ENCODE measurements at regions not wholly inside any gene's neighbourhood (a gene's known extent, or its start where the extent isn't known, plus 50 kb on each side); places are given as distances from the start of the nearest gene placed in this dataset.

DNA sequence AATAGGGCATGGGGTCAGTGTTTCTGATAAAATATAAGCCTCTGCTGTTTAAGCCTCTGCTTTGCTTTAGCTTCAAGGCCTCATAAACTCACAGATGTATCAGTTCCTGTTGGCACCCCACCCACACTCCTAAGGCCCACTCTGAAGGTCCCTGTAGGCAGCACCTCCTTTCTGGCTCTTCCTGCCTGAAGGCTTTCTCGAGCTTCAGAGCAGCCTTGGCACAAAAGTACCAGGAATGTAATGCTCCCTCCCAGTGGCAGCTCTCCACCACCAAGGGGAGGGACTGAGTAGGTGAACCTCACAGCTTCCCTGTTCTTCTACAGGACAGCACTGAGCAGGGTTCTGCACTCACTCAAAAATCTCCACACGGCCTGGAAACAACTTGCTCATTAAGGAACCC is 102.2 kb downstream of the ABHD5 start (continued):
- no peak for TF ChIP-seq CREB1 (CRISPR knock-in tag; IDR thresholded peaks at IDR 0.05; ENCODE audit: low read depth)
- TF ChIP-seq POLR2AphosphoS5 (IDR thresholded peaks at IDR 0.05; ENCODE audit: low read depth) = no peak
- TF ChIP-seq ZNF331 (CRISPR knock-in tag; IDR thresholded peaks at IDR 0.05; ENCODE audit: low read depth) = no peak
- TF ChIP-seq, protein P1, sequence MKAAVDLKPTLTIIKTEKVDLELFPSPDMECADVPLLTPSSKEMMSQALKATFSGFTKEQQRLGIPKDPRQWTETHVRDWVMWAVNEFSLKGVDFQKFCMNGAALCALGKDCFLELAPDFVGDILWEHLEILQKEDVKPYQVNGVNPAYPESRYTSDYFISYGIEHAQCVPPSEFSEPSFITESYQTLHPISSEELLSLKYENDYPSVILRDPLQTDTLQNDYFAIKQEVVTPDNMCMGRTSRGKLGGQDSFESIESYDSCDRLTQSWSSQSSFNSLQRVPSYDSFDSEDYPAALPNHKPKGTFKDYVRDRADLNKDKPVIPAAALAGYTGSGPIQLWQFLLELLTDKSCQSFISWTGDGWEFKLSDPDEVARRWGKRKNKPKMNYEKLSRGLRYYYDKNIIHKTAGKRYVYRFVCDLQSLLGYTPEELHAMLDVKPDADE (IDR thresholded peaks at IDR 0.05) = no peak
- no peak for TF ChIP-seq EZH2 (IDR thresholded peaks at IDR 0.05; ENCODE audit: low read depth, unreplicated experiment)
- TF ChIP-seq STAT1 (IDR thresholded peaks at IDR 0.05; ENCODE audit: unreplicated experiment) = no peak
- TF ChIP-seq NANOG (IDR thresholded peaks at IDR 0.05; ENCODE audit: borderline replicate concordance) = no peak
- TF ChIP-seq EZH2phosphoT487 (IDR thresholded peaks at IDR 0.05; ENCODE audit: unreplicated experiment) = no peak

DNA sequence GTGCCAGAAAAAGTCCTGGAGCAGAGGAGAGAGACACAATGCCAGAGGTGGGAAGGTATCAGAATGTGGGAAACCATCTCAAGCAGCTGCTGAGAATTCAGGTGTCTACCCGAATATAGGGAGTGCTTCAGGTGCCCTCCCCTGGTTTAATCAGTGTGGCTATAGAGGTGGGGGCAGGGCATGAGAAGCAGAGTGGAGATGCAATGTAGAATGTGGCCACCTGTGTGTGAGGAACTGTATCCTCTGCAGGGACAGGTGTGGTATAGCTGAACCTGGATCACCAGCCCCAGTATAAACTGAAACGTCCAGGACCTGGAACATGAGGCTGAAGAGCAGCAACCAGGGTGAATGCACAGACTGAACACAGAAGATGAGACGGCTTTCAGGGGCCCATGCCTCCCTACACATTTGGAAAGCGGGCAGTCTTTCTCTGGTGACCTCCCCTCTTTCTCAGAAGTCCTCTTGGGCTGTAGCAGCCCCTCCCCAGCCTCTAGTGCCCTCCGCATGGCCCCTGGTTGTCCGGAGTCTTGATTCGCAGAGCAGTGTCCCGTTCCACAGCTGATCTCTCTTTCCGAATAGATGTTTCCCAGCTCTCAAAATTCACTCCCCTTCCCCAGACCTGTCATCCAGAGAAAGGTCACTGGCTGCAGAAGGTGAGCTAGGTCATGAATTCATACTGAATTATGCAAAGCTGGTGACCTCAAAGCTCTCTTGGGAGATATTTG is 103.1 kb downstream of the ABHD5 start:
- H3K4me1 Mint-ChIP-seq = no peaks in the 10 kb centered on the region
- H3K27ac Mint-ChIP-seq = no peak overlapping the region
- H4K20me1 ChIP-seq (replicated peaks; ENCODE audit: insufficient read depth) = no peaks in the 10 kb centered on the region
- H3K27me3 Mint-ChIP-seq (ENCODE audit: insufficient read depth, low read depth, poor library complexity) = peaks cover 9% of the 10 kb centered on the region
- no peaks in the 10 kb centered on the region for H3K36me3 ChIP-seq (ENCODE audit: insufficient read depth)
- no peak overlapping the region for H3K4me3 ChIP-seq
- no peaks in the 10 kb centered on the region for H3K36me3 Mint-ChIP-seq (ENCODE audit: low read depth)
- H2AFZ ChIP-seq = no peak overlapping the region
- no peaks in the 10 kb centered on the region for H3K4me1 ChIP-seq (ENCODE audit: insufficient read depth)
- no peaks in the 10 kb centered on the region for H3K27me3 ChIP-seq (ENCODE audit: insufficient read depth)
- ATAC-seq = no peak
- peaks cover 6% of the 10 kb centered on the region for H3K9me2 ChIP-seq (ENCODE audit: insufficient read depth)
- H3F3A ChIP-seq (replicated peaks; ENCODE audit: low read depth) = no peaks in the 10 kb centered on the region
- H3K4me2 ChIP-seq = no peak overlapping the region
- no peak overlapping the region for H3K4me3 Mint-ChIP-seq
- H3K9me3 Mint-ChIP-seq = no peaks in the 10 kb centered on the region; the same call in 2 of the 3 replicates
- no peaks in the 10 kb centered on the region for H3K79me2 ChIP-seq (replicated peaks; ENCODE audit: insufficient read depth)
- H3K27ac ChIP-seq (ENCODE audit: low read depth) = no peak overlapping the region
- DNase-seq (ENCODE audit: low spot score) = no peak
- TF ChIP-seq ZNF331 (CRISPR knock-in tag; IDR thresholded peaks at IDR 0.05; ENCODE audit: low read depth) = no peak
- TF ChIP-seq STAT1 (IDR thresholded peaks at IDR 0.05; ENCODE audit: unreplicated experiment) = no peak
- no peak for TF ChIP-seq ZNF462 (CRISPR knock-in tag; IDR thresholded peaks at IDR 0.05)
- no peak for TF ChIP-seq JUNB (IDR thresholded peaks at IDR 0.05; ENCODE audit: unreplicated experiment)
- no peak for TF ChIP-seq POLR2AphosphoS5 (IDR thresholded peaks at IDR 0.05; ENCODE audit: low read depth)
- TF ChIP-seq, protein P2, sequence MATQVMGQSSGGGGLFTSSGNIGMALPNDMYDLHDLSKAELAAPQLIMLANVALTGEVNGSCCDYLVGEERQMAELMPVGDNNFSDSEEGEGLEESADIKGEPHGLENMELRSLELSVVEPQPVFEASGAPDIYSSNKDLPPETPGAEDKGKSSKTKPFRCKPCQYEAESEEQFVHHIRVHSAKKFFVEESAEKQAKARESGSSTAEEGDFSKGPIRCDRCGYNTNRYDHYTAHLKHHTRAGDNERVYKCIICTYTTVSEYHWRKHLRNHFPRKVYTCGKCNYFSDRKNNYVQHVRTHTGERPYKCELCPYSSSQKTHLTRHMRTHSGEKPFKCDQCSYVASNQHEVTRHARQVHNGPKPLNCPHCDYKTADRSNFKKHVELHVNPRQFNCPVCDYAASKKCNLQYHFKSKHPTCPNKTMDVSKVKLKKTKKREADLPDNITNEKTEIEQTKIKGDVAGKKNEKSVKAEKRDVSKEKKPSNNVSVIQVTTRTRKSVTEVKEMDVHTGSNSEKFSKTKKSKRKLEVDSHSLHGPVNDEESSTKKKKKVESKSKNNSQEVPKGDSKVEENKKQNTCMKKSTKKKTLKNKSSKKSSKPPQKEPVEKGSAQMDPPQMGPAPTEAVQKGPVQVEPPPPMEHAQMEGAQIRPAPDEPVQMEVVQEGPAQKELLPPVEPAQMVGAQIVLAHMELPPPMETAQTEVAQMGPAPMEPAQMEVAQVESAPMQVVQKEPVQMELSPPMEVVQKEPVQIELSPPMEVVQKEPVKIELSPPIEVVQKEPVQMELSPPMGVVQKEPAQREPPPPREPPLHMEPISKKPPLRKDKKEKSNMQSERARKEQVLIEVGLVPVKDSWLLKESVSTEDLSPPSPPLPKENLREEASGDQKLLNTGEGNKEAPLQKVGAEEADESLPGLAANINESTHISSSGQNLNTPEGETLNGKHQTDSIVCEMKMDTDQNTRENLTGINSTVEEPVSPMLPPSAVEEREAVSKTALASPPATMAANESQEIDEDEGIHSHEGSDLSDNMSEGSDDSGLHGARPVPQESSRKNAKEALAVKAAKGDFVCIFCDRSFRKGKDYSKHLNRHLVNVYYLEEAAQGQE (IDR thresholded peaks at IDR 0.05; ENCODE audit: unreplicated experiment) = no peak
- no peak for TF ChIP-seq CTCF (conservative IDR thresholded peaks at IDR 0.05; ENCODE audit: low read depth in 2 of 2)
- no peak for TF ChIP-seq NANOG (IDR thresholded peaks at IDR 0.05; ENCODE audit: borderline replicate concordance)
